HL-60 (cell line): ENCODE measurements at regions not wholly inside any gene's neighbourhood (a gene's known extent, or its start where the extent isn't known, plus 50 kb on each side); places are given as distances from the start of the nearest gene placed in this dataset.
"Not testable (repeated sequence)": the region's sequence is repeated elsewhere in the genome, so short reads cannot be mapped to it uniquely, and the experiment has no call there.

Experiments used
- DNase-seq, 2 experiments: peaks; one replicate each; pipeline ENCODE4 v3.0.0-alpha.2; 2010 to 2020; ENCODE audit warnings: low read depth in 1 of 2, low spot score in 1 of 2
- H3K27ac ChIP-seq: fragments of 250-450 bp; sonication (Bioruptor Pico); replicated peaks from 2 replicates; pipeline ENCODE4 v1.5.1; 2020; ENCODE audit warnings: mild to moderate bottlenecking, moderate library complexity
- H3K27me3 ChIP-seq: fragments of 250-450 bp; sonication (Bioruptor Pico); 2 replicates; pipeline ENCODE4 v1.5.1; 2021; ENCODE audit warnings: mild to moderate bottlenecking, moderate library complexity; ENCODE audit not compliant: insufficient read depth, poor library complexity, severe bottlenecking
- H3K4me3 ChIP-seq: replicated peaks from 2 replicates; pipeline ENCODE4 v1.5.1; 2011; ENCODE audit warnings: mild to moderate bottlenecking, control low read depth, low read length; ENCODE audit not compliant: insufficient read depth
- CTCF ChIP-seq: IDR thresholded peaks from one replicate; pipeline ENCODE4 v1.5.1; 2011; ENCODE audit warnings: low read length, control low read depth, inconsistent platforms; ENCODE audit not compliant: insufficient read depth
- GABPA ChIP-seq: IDR thresholded peaks from 2 replicates; pipeline ENCODE4 v1.6.1; 2012; ENCODE audit warnings: low read depth
- POLR2AphosphoS5 ChIP-seq: IDR thresholded peaks from 2 replicates; pipeline ENCODE4 v1.6.1; 2012; ENCODE audit warnings: low read depth
- REST ChIP-seq: IDR thresholded peaks from 2 replicates; pipeline ENCODE4 v1.6.1; 2012; ENCODE audit warnings: low read depth; ENCODE audit not compliant: insufficient replicate concordance
- SPI1 ChIP-seq: IDR thresholded peaks from 2 replicates; pipeline ENCODE4 v1.6.1; 2012; ENCODE audit warnings: low read depth, mild to moderate bottlenecking, borderline replicate concordance

GRCh38 chr5:155150012-155150411, 136.5 kb downstream of the KIF4B start:
- H3K4me3 ChIP-seq = no peak overlapping the region
- DNase-seq = peak; percentile 54 to 88
- peak overlapping the region; percentile 50 for H3K27ac ChIP-seq

GRCh38 chr5:155154973-155155372, 141.4 kb downstream of the KIF4B start:
- no peak overlapping the region for H3K4me3 ChIP-seq
- H3K27me3 ChIP-seq = no peaks in the 10 kb centered on the region
- H3K27ac ChIP-seq = no peak overlapping the region
- DNase-seq = no peak
- TF ChIP-seq GABPA = no peak
- TF ChIP-seq SPI1 = no peak
- TF ChIP-seq REST = no peak
- no peak for TF ChIP-seq POLR2AphosphoS5
- no peak for TF ChIP-seq CTCF

More at GRCh38 chr5:155150012-155150411, 136.5 kb downstream of the KIF4B start:
- TF ChIP-seq REST (no peak), CTCF (no peak), POLR2AphosphoS5 (peak; percentile 51; the same call in 1 of the 2 replicates), GABPA (peak; percentile 81), SPI1 (peak; percentile 82)
- no peaks in the 10 kb centered on the region for H3K27me3 ChIP-seq

- H3K4me3 ChIP-seq, H3K27me3 ChIP-seq, H3K27ac ChIP-seq, DNase-seq: not testable (repeated sequence)
These were observed 149.5 kb downstream of the KIF4B start for GRCh38 chr5:155163084-155163483.

GRCh38 chr5:155167736-155168135, 154.2 kb downstream of the KIF4B start:
- no peaks in the 10 kb centered on the region for H3K27me3 ChIP-seq
- no peak overlapping the region for H3K27ac ChIP-seq
- no peak for DNase-seq

More at GRCh38 chr5:155167736-155168135, 154.2 kb downstream of the KIF4B start:
- H3K4me3 ChIP-seq = no peak overlapping the region
- TF ChIP-seq CTCF (no peak), POLR2AphosphoS5 (no peak), SPI1 (no peak), REST (no peak), GABPA (no peak)
